ENCODE measurements at regions not wholly inside any gene's neighbourhood (a gene's known extent, or its start where the extent isn't known, plus 50 kb on each side); places are given as distances from the start of the nearest gene placed in this dataset.

GRCh38 chr11:43579171-43579918 is 101.2 kb upstream of the HSD17B12 start:
- TF ChIP-seq GLIS3 (CRISPR knock-in tag; IDR thresholded peaks at IDR 0.05): no peak
- no peak for TF ChIP-seq ZNF565 (CRISPR knock-in tag; conservative IDR thresholded peaks at IDR 0.05; ENCODE audit: low read depth)
- no peak for TF ChIP-seq CSDC2 (CRISPR knock-in tag; IDR thresholded peaks at IDR 0.05)
- no peak for TF ChIP-seq ZC3H10 (CRISPR knock-in tag; IDR thresholded peaks at IDR 0.05)
- no peak for TF ChIP-seq CREB5 (CRISPR knock-in tag; IDR thresholded peaks at IDR 0.05; ENCODE audit: low read depth)
- no peak for TF ChIP-seq PPARA (CRISPR knock-in tag; IDR thresholded peaks at IDR 0.05; ENCODE audit: borderline replicate concordance)
- no peak for TF ChIP-seq TOX (CRISPR knock-in tag; IDR thresholded peaks at IDR 0.05; ENCODE audit: borderline replicate concordance)
- no peak for TF ChIP-seq POU6F1 (CRISPR knock-in tag; IDR thresholded peaks at IDR 0.05; ENCODE audit: borderline replicate concordance, low read depth)
- no peak for TF ChIP-seq CSRNP3 (CRISPR knock-in tag; IDR thresholded peaks at IDR 0.05)
- TF ChIP-seq ZNF70 (CRISPR knock-in tag; IDR thresholded peaks at IDR 0.05): no peak
- ATAC-seq: peak; percentile 60

- ATAC-seq: no peak
- TF ChIP-seq ZNF8 (CRISPR knock-in tag; IDR thresholded peaks at IDR 0.05) (no peak), ZFP3 (CRISPR knock-in tag; IDR thresholded peaks at IDR 0.05) (no peak), SNAI2 (CRISPR knock-in tag; IDR thresholded peaks at IDR 0.05) (no peak), OSR1 (CRISPR knock-in tag; IDR thresholded peaks at IDR 0.05) (no peak), ZNF70 (CRISPR knock-in tag; IDR thresholded peaks at IDR 0.05) (no peak), BACH2 (CRISPR knock-in tag; IDR thresholded peaks at IDR 0.05; ENCODE audit: borderline replicate concordance) (no peak), ESRRG (CRISPR knock-in tag; IDR thresholded peaks at IDR 0.05) (no peak), RARB (CRISPR knock-in tag; IDR thresholded peaks at IDR 0.05) (no peak), CSDC2 (CRISPR knock-in tag; IDR thresholded peaks at IDR 0.05) (no peak), CREB5 (CRISPR knock-in tag; IDR thresholded peaks at IDR 0.05; ENCODE audit: low read depth) (no peak), ARNTL (CRISPR knock-in tag; IDR thresholded peaks at IDR 0.05; ENCODE audit: borderline replicate concordance, low read depth) (no peak), GLIS3 (CRISPR knock-in tag; IDR thresholded peaks at IDR 0.05) (no peak), ZC3H10 (CRISPR knock-in tag; IDR thresholded peaks at IDR 0.05) (no peak), ISL1 (CRISPR knock-in tag; IDR thresholded peaks at IDR 0.05) (no peak), PPARA (CRISPR knock-in tag; IDR thresholded peaks at IDR 0.05; ENCODE audit: borderline replicate concordance) (no peak), ZNF565 (CRISPR knock-in tag; conservative IDR thresholded peaks at IDR 0.05; ENCODE audit: low read depth) (no peak), PATZ1 (CRISPR knock-in tag; IDR thresholded peaks at IDR 0.05; ENCODE audit: borderline replicate concordance) (no peak), TSHZ2 (CRISPR knock-in tag; IDR thresholded peaks at IDR 0.05) (no peak)
These were observed 100.6 kb upstream of the HSD17B12 start for GRCh38 chr11:43579919-43580276.

Measured in SK-N-SH treated with all-trans-retinoic acid at 6 μM for 48 hours (cell line).